Activated CD4-positive, alpha-beta memory T cell treated with anti-CD3 and anti-CD28 coated beads for 36 hours (primary cell): ENCODE measurements at regions not wholly inside any gene's neighbourhood (a gene's known extent, or its start where the extent isn't known, plus 50 kb on each side); places are given as distances from the start of the nearest gene placed in this dataset.

Experiments used
- CTCF ChIA-PET: fragments of 350-600 bp; sonication (Branson Sonifier 250); formaldehyde crosslinking; loops from one replicate; lab custom pipeline; 2021; ENCODE audit warnings: antibody characterized with exemption, inconsistent platforms; lab: Charles Lee
- POLR2A ChIA-PET: fragments of 350-600 bp; sonication (Branson Sonifier 250); formaldehyde crosslinking; loops from one replicate; lab custom pipeline; 2021; ENCODE audit warnings: antibody characterized with exemption; lab: Charles Lee
- DNase-seq: peaks from one replicate; pipeline ENCODE4 v3.0.0-alpha.2; 2020
- H3K27ac Mint-ChIP-seq: one replicate; pipeline ENCODE4 v1.8.0; 2021; ENCODE audit warnings: mixed read lengths
- H3K27me3 Mint-ChIP-seq: one replicate; pipeline ENCODE4 v1.8.0; 2021; ENCODE audit warnings: mixed read lengths
- H3K36me3 Mint-ChIP-seq: one replicate; pipeline ENCODE4 v1.8.0; 2021; ENCODE audit warnings: mixed read lengths
- H3K4me1 Mint-ChIP-seq: one replicate; pipeline ENCODE4 v1.8.0; 2021; ENCODE audit warnings: low read depth, mixed read lengths
- H3K4me3 Mint-ChIP-seq: one replicate; pipeline ENCODE4 v1.8.0; 2021; ENCODE audit warnings: mild to moderate bottlenecking, mixed read lengths
- H3K9me3 Mint-ChIP-seq: one replicate; pipeline ENCODE4 v1.8.0; 2021; ENCODE audit warnings: mixed read lengths
- intact Hi-C: fragments of 100-400 bp; cut with micrococcal nuclease; formaldehyde crosslinking; loops from one replicate; pipeline ENCODE4 v1.15.1; 2023

DNA sequence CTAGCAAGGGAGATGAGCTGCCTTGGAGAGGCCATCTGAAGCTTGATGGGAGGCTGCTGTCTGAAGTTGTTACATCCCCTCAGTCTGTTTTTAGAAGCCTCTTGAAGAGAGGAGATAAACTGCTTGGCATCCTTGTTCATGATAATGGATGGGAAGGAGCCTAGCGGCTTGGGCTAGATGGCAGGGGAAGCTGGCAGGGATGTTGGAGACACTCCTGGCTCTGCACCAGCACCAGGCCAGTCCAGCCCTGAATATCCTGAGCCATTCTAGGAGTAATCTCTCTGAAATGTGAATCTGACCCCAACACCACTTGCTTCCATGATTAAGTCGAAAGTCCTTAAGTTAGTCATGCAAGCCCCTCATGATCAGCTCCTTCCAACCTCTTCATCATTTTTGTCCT is 310.5 kb downstream of the NSG2 start:
- ChIA-PET POLR2A (no interaction called here), CTCF (interaction anchor here (0.6 kb wide), 1 partner anchor 10 kb away, joined by 3 read pairs; no protein-coding TSS in a partner anchor)
- H3K4me1 Mint-ChIP-seq, result no peaks in the 10 kb centered on the region
- intact Hi-C loops, result no loop called here
- no peaks in the 10 kb centered on the region for H3K36me3 Mint-ChIP-seq
- peaks cover 7% of the 10 kb centered on the region for H3K27me3 Mint-ChIP-seq
- no peak overlapping the region for H3K27ac Mint-ChIP-seq
- no peaks in the 10 kb centered on the region for H3K9me3 Mint-ChIP-seq
- no peak for DNase-seq
- H3K4me3 Mint-ChIP-seq, result no peak overlapping the region

DNA sequence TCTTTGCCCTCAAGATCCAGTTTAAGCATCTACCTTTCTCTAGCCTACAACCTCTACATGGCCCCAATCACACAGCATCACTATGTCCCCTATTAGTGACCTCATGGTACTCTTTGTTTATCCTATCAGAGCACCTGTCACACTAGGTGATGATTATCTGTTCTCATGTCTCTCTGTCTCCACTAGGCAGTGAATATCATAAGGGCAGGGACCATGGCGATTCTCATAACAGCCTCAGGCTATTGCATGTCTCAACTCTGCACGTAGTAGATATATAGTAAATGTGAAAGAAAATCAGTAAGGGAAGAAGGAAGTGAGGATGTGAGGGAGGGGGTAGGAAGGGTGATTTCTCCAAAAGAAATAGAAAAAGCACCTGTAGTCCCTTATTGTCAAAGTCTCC is 311.0 kb downstream of the NSG2 start:
- Mint-ChIP-seq H3K9me3 (peaks cover under 1% of the 10 kb centered on the region), H3K27ac (no peak overlapping the region), H3K27me3 (peaks cover 6% of the 10 kb centered on the region), H3K36me3 (no peaks in the 10 kb centered on the region), H3K4me1 (no peaks in the 10 kb centered on the region), H3K4me3 (no peak overlapping the region)
- intact Hi-C loops, result no loop called here
- no peak for DNase-seq
- ChIA-PET POLR2A (no interaction called here), CTCF (no interaction called here)

DNA sequence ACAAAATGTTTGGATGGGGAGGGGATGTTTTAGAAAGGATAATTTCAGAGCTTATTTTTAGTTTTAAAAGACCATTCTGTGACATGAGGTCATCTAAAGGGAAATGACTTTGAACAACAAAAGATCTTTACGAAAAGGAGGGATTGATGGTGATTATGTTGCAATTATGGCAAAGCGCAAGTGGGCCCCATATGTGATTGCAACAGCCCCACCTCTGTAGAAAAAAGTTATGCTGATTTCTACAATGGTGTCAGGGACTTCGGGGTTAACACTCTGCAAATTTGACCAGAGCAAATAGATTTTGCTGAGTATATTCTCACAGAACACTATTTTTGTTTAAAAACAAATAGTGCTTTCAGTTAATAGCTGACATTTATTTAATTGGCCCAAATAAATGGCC is 312.8 kb downstream of the NSG2 start:
- Mint-ChIP-seq H3K36me3 (no peaks in the 10 kb centered on the region), H3K9me3 (peaks cover 11% of the 10 kb centered on the region), H3K4me1 (no peaks in the 10 kb centered on the region), H3K4me3 (no peak overlapping the region), H3K27me3 (peaks cover 6% of the 10 kb centered on the region), H3K27ac (no peak overlapping the region)
- ChIA-PET POLR2A (no interaction called here), CTCF (no interaction called here)
- intact Hi-C loops, result no loop called here
- DNase-seq, result no peak

DNA sequence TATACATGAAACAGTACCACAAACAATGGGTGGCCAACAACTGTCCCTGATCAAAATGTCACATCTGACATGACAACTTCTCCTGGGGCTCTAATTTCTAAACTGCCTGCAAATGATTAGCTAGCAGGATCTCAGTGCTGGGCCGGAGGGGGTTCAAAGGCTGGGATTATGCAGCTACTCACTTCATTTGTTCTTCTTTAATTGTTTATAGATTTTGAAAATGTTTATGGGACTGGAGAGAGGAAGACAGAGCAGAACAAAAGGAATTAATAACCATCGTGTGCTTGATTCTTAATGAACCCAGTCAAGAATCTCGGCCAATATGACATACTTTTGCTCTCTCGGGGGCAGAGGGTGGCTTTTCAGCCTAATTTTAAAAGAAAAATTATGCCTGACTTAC is 313.6 kb downstream of the NSG2 start:
- Mint-ChIP-seq H3K9me3 (peaks cover 11% of the 10 kb centered on the region), H3K4me3 (no peak overlapping the region), H3K27ac (no peak overlapping the region), H3K27me3 (peaks cover 6% of the 10 kb centered on the region), H3K36me3 (no peaks in the 10 kb centered on the region), H3K4me1 (no peaks in the 10 kb centered on the region)
- DNase-seq, result no peak
- CTCF ChIA-PET, result no interaction called here
- intact Hi-C loops, result no loop called here
- POLR2A ChIA-PET, result no interaction called here

DNA sequence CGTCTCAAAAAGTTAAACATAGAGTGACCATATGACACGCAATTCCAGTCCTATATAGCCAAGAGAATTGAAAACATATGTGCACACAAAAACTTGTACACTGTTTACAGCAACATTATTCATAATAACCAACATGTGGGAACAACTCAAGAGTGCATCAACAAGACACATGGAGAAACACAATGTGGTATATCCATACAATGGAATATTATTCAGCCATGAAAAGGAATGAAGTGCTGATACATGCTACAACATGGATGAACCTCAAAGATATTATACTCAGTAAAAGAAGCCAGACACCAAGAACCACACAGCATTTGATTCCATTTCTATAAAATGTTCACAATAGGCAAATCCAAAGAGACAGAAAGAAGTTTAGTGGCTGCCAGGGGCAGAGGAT is 317.0 kb downstream of the NSG2 start:
- intact Hi-C loops, result no loop called here
- ChIA-PET POLR2A (no interaction called here), CTCF (no interaction called here)
- H3K36me3 Mint-ChIP-seq, result no peaks in the 10 kb centered on the region
- peaks cover 1% of the 10 kb centered on the region for H3K27me3 Mint-ChIP-seq
- no peaks in the 10 kb centered on the region for H3K4me1 Mint-ChIP-seq
- H3K27ac Mint-ChIP-seq, result no peak overlapping the region
- peaks cover 11% of the 10 kb centered on the region for H3K9me3 Mint-ChIP-seq
- H3K4me3 Mint-ChIP-seq, result no peak overlapping the region
- no peak for DNase-seq

DNA sequence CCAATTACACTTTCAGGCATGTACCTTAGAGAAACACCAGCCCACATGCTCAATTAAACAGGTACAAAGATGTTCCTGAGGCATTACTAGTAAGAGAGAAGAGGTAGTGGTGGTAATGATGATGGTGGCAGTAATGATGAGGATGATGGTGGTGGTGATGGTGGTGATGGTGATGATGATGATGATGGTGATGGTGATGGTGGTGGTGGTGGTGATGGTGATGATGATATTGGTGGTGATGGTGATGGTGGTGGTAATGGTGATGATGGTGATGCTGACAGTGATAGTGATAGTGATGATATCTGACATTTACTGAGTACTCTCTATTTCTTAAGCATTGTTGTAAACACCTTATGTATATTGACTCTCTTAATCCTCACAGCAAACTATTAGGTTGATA is 318.4 kb downstream of the NSG2 start:
- intact Hi-C loops, result no loop called here
- CTCF ChIA-PET, result no interaction called here

DNA sequence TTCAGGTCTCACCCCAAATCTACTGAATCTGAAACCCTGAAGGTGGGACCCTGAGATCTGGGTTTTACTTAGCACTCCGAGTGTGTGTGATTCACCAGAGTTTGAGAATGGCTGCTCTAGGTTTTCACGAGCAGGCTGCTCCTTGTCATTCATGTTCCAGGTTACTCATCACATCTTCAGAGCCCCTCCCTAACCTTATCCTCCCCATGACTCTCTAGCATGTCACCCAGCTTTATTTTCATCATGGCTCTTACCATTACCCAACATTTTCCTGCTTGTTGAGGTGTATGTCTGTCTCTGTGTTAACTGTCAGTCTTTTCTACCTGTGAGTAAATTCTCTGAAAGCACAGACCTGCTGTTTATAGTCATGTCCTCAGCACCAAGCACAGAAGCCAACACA is 319.2 kb downstream of the NSG2 start:
- intact Hi-C loops, result no loop called here
- DNase-seq, result no peak
- POLR2A ChIA-PET, result no interaction called here
- no peaks in the 10 kb centered on the region for H3K36me3 Mint-ChIP-seq
- no peak overlapping the region for H3K27ac Mint-ChIP-seq
- H3K4me3 Mint-ChIP-seq, result no peak overlapping the region
- CTCF ChIA-PET, result no interaction called here
- H3K27me3 Mint-ChIP-seq, result peaks cover 1% of the 10 kb centered on the region
- H3K9me3 Mint-ChIP-seq, result peaks cover 11% of the 10 kb centered on the region
- no peaks in the 10 kb centered on the region for H3K4me1 Mint-ChIP-seq

More for the DNA sequence above, 318.4 kb downstream of the NSG2 start:
- no peaks in the 10 kb centered on the region for H3K4me1 Mint-ChIP-seq
- H3K27ac Mint-ChIP-seq, result no peak overlapping the region
- peaks cover 1% of the 10 kb centered on the region for H3K27me3 Mint-ChIP-seq
- H3K9me3 Mint-ChIP-seq, result peaks cover 11% of the 10 kb centered on the region
- no peak overlapping the region for H3K4me3 Mint-ChIP-seq
- DNase-seq, result no peak
- POLR2A ChIA-PET, result no interaction called here
- no peaks in the 10 kb centered on the region for H3K36me3 Mint-ChIP-seq

DNA sequence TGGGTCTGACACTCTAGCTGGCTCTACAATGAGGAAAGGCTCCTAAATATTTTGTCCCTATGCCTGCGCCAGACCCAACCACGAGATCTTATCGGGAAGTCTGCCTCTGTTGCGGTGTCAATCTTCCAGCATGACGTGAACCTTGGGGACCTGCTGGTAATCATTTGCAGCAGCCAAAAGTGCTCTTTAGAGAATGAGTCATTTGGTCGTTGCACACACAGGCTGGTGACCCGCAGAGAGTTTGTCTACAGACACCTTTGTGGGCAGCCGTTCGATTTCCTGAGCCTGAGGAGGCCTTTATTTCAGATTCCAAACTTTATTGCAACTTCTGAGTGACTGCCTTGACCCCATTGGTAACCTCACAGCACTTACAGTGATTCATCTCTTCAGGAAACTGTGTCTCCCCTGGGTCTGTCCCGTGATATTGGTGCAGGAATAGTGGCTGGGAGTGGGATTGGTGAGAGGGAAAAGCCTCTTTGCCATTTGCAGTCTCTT is 326.1 kb downstream of the NSG2 start:
- CTCF ChIA-PET, result no interaction called here
- Mint-ChIP-seq H3K27ac (no peak overlapping the region), H3K4me1 (no peaks in the 10 kb centered on the region), H3K36me3 (no peaks in the 10 kb centered on the region), H3K27me3 (no peaks in the 10 kb centered on the region), H3K9me3 (no peaks in the 10 kb centered on the region), H3K4me3 (no peak overlapping the region)
- DNase-seq, result no peak
- intact Hi-C loops, result no loop called here
- POLR2A ChIA-PET, result no interaction called here

DNA sequence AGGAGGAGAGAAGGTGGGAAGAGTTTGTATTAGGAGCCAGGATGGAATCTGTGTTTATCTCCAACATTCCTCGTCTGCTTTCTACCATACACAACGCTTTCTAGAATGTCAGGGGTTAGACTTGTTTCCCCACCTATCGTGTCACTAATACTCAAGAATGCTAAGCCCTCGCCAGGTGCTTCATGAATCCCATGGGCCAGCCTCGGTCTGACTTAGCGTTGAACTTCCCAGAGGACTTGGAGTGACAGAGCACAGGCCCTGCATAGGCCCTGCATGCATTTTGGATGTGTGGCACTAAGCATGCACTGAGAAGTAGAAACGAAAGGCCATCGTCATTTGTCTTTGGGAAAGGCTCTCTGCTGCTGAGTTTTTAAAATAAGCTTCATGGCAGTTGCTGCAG is 328.7 kb downstream of the NSG2 start:
- no peak overlapping the region for H3K27ac Mint-ChIP-seq
- no peaks in the 10 kb centered on the region for H3K4me1 Mint-ChIP-seq
- no peaks in the 10 kb centered on the region for H3K9me3 Mint-ChIP-seq
- no peak for DNase-seq
- CTCF ChIA-PET, result no interaction called here
- no peaks in the 10 kb centered on the region for H3K36me3 Mint-ChIP-seq
- intact Hi-C loops, result no loop called here
- POLR2A ChIA-PET, result no interaction called here
- no peaks in the 10 kb centered on the region for H3K27me3 Mint-ChIP-seq
- no peak overlapping the region for H3K4me3 Mint-ChIP-seq

DNA sequence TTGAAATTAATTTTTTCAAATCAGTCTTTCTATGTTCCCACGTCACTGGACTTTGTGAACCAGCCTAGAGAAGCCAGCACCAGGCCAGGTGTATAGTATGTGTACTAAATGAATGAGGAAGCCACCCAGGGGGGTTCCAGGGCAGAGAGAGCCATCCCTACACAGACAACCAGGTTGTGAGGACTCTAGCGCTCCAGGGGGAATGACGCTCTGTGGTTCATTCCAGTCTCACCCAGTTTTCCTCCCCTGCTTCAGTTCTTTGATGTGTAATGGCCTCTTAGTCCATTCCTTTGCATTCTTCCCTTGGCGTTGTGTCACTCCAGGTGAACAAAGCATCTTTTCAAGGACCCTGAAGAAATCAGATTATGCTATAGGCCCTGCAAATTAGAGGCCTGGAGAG is 330.6 kb downstream of the NSG2 start:
- intact Hi-C loops, result no loop called here
- POLR2A ChIA-PET, result no interaction called here
- H3K27me3 Mint-ChIP-seq, result no peaks in the 10 kb centered on the region
- CTCF ChIA-PET, result no interaction called here
- H3K27ac Mint-ChIP-seq, result no peak overlapping the region
- no peaks in the 10 kb centered on the region for H3K9me3 Mint-ChIP-seq
- no peak overlapping the region for H3K4me3 Mint-ChIP-seq
- no peaks in the 10 kb centered on the region for H3K36me3 Mint-ChIP-seq
- no peaks in the 10 kb centered on the region for H3K4me1 Mint-ChIP-seq
- no peak for DNase-seq

DNA sequence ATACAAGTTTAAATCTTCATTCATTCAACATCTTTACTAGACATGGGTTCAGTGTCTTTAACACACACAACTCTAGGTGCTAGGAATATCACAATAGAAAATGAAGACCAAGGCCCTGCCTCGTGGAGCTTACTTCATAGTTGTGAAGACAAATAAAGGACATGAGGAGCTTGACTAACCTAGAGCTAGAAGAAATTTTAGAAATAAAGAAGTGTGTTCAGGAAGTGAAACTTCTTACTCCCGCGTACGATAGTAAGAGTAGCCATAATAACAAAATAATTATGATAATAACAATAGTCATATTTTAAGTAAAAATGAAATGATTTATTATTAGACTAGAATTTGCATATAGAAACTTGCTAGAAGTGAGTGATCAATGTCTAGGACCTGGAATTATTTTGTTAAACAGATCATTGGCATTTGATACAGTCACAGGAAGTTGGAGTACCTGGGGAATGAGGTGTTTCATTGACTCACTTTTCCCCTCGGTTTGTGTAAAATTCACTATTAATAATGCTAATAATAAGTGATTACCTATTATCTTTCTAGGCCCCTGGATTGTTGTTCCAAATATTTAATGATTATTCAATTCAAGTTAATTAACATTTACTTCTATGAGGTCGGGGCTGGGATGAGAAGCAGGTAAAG is 331.3 kb downstream of the NSG2 start:
- Mint-ChIP-seq H3K36me3 (no peaks in the 10 kb centered on the region), H3K4me1 (no peaks in the 10 kb centered on the region), H3K9me3 (no peaks in the 10 kb centered on the region), H3K27ac (no peak overlapping the region), H3K4me3 (no peak overlapping the region), H3K27me3 (no peaks in the 10 kb centered on the region)
- ChIA-PET POLR2A (no interaction called here), CTCF (interaction anchor here (0.6 kb wide), 1 partner anchor 55 kb away, joined by 4 read pairs; no protein-coding TSS in a partner anchor)
- intact Hi-C loops, result no loop called here
- DNase-seq, result no peak

DNA sequence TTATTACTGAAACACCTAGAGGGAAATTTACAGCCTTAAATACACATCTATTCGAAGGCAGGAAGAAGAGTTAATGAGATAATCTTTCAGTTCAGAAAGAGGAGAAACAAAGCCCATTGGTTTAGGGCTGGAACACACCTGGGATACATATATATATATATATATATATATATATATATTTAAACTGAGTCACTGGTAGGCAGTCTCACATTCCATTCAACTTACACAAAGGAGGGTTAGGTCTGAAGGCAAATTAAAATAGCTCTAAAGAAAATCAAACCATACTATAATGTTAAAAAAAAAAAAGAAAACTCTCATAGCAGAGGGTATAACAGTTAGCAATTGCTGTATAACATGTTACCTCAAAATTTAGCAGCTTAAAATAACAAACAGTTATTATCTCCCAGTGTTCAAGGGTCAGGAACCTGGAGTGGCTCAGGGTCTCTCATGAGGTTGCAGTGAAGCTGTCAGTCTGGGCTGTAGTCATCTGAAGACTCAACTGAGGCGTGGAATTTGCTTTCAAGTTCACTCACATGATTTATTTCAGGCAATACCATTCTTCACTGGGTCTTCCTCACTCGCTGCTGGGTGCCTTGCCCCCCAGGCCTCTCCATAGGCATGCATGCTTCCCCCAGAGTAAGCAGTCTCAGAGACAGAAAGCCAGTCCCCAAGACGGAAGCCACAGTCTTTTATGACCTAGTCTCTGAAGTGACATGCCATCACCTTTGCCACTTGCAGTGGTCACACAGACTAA is 332.8 kb downstream of the NSG2 start:
- ChIA-PET POLR2A (no interaction called here), CTCF (no interaction called here)
- H3K27ac Mint-ChIP-seq, result no peak overlapping the region
- H3K27me3 Mint-ChIP-seq, result no peaks in the 10 kb centered on the region
- no peak for DNase-seq
- no peak overlapping the region for H3K4me3 Mint-ChIP-seq
- H3K36me3 Mint-ChIP-seq, result no peaks in the 10 kb centered on the region
- H3K4me1 Mint-ChIP-seq, result no peaks in the 10 kb centered on the region
- no peaks in the 10 kb centered on the region for H3K9me3 Mint-ChIP-seq
- intact Hi-C loops, result no loop called here

DNA sequence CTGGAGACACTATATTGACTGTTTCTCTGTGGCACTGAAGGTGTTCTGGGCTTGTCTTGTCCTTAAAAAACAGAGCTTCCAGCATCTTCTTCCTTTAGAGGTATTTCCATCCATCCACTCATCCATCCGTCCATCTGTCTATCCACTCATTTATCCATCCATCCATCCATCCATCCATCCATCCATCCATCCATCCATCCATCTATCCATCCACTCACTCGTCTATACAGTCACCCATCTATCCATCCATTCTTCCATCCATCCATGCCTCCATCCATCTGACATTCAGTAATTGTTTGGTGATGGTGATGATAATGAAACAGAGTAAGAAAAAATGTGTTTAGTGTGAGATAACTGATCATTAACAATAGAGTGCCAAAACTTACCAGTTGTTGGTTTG is 334.8 kb downstream of the NSG2 start:
- H3K27me3 Mint-ChIP-seq, result peaks cover 4% of the 10 kb centered on the region
- no peaks in the 10 kb centered on the region for H3K36me3 Mint-ChIP-seq
- DNase-seq, result no peak
- POLR2A ChIA-PET, result no interaction called here
- no peaks in the 10 kb centered on the region for H3K4me1 Mint-ChIP-seq
- H3K4me3 Mint-ChIP-seq, result no peak overlapping the region
- H3K9me3 Mint-ChIP-seq, result no peaks in the 10 kb centered on the region
- CTCF ChIA-PET, result no interaction called here
- H3K27ac Mint-ChIP-seq, result no peak overlapping the region
- intact Hi-C loops, result no loop called here
